Small intestine (tissue), 7 donors: ENCODE measurements at regions not wholly inside any gene's neighbourhood (a gene's known extent, or its start where the extent isn't known, plus 50 kb on each side); places are given as distances from the start of the nearest gene placed in this dataset.
"Not testable (repeated sequence)": the region's sequence is repeated elsewhere in the genome, so short reads cannot be mapped to it uniquely, and the experiment has no call there.

Experiments
- DNase-seq, 2 donors: peaks; one replicate each; pipeline versions ENCODE4 v3.0.0 to v3.0.0-alpha.2; 2013
- FAIRE-seq: peaks from 2 replicates; lab custom pipeline; 2012; peaks lifted over from hg19 to GRCh38; lab: Jason Lieb, UNC
- H3K27ac ChIP-seq, 3 donors: one replicate each; pipeline ENCODE4 v1.5.1; 2013; ENCODE audit warnings: low read length in 2 of 3, mild to moderate bottlenecking in 2 of 3, control low read depth in 1 of 3, inconsistent platforms in 1 of 3, low read depth in 1 of 3, moderate library complexity in 1 of 3
- H3K27me3 ChIP-seq, 3 donors: one replicate each; pipeline ENCODE4 v1.6.1; 2013; ENCODE audit warnings: low read length in 3 of 3, inconsistent platforms in 1 of 3; ENCODE audit not compliant: control insufficient read depth in 3 of 3, insufficient read depth in 3 of 3
- H3K36me3 ChIP-seq, 3 donors: one replicate each; pipeline ENCODE4 v1.6.1; 2013; ENCODE audit warnings: low read length in 3 of 3, inconsistent platforms in 1 of 3, low read depth in 1 of 3, mild to moderate bottlenecking in 1 of 3, moderate library complexity in 1 of 3; ENCODE audit not compliant: control insufficient read depth in 3 of 3, insufficient read depth in 2 of 3
- H3K4me1 ChIP-seq, 3 donors: one replicate each; pipeline ENCODE4 v1.6.1; 2013; ENCODE audit warnings: low read length in 2 of 3, inconsistent platforms in 1 of 3, low read depth in 1 of 3, mild to moderate bottlenecking in 1 of 3, moderate library complexity in 1 of 3; ENCODE audit not compliant: control insufficient read depth in 3 of 3, insufficient read depth in 2 of 3
- H3K4me3 ChIP-seq, 3 donors: one replicate each; pipeline ENCODE4 v1.5.1; 2013; ENCODE audit warnings: low read length in 3 of 3, control low read depth in 1 of 3, inconsistent platforms in 1 of 3, low read depth in 1 of 3, mild to moderate bottlenecking in 1 of 3, moderate library complexity in 1 of 3
- H3K9me3 ChIP-seq, 2 donors: one replicate each; pipeline ENCODE4 v1.6.1; 2013; ENCODE audit warnings: low read depth in 1 of 2, low read length in 1 of 2; ENCODE audit not compliant: control insufficient read depth in 2 of 2, insufficient read depth in 1 of 2
- WGBS, 3 donors: extraction: QIAGEN DNeasy Blood & Tissue Kit; methylation state at CpG; one replicate each; pipeline ENCODE4 v1.1.7; 2013; 5-methylcytosine and 5-hydroxymethylcytosine counted together
- donor health status: healthy with polysubstance abuse.
- donor health status: control.
- donor health status: control.
- donor health status: Bipolar disorder and iron deficiency.
- donor health status: healthy.

DNA sequence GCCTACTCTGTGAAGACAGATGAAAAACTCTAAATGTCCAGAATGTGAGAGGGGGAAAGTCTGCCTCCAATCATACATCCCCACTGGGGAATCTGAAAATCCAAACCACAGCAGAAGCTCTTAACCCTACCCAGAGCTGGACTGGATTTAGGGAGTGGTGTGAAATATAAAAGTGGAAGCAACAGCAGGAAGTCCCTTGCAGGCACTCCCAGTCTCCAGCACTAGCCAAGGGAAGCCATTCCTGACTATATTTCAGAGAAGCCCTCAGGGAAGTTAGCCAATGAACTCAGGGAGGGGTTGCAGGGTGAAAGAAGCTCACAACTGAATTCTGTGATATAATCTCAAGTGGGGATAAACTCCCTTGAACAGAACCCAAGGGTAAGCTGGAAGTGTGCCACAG, 51.5 kb downstream of the CRPPA start:
- no peak overlapping the region for H3K4me3 ChIP-seq
- DNase-seq (no peak), FAIRE-seq (no peak)
- peaks cover 0 to 12% of the 10 kb centered on the region in 2 donors for H3K9me3 ChIP-seq
- no peaks in the 10 kb centered on the region for H3K4me1 ChIP-seq
- H3K27me3 ChIP-seq: no peaks in the 10 kb centered on the region
- H3K27ac ChIP-seq: no peak overlapping the region
- H3K36me3 ChIP-seq: peaks cover 0 to 4% (median 0%) of the 10 kb centered on the region in 3 donors

DNA sequence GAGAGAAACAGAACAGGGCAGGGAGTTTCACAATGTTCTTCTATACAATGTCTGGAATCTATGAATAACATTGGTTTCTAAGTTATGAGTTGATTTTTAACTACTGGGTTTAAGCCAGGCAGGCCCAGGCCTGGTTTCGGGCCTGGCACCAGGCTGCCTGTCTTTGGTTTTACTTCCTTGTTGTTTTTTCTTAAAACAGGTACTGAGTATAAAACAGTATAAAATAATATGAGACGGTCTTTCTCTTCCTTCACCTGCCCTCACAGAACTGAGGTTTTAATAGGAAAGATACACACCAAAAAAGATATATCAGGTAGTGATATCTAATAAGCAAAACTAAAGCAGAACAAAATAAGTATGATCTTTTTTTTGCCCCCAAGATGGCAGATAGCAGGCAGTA, 52.0 kb downstream of the CRPPA start:
- 76 to 91% (median 81%) methylated on average over 2 of the region's 2 CpGs for WGBS, 3 donors
- not testable (repeated sequence) for H3K4me3 ChIP-seq, FAIRE-seq, H3K4me1 ChIP-seq, H3K27me3 ChIP-seq, DNase-seq, H3K27ac ChIP-seq, H3K36me3 ChIP-seq
- peaks cover 0 to 12% of the 10 kb centered on the region in 2 donors for H3K9me3 ChIP-seq

DNA sequence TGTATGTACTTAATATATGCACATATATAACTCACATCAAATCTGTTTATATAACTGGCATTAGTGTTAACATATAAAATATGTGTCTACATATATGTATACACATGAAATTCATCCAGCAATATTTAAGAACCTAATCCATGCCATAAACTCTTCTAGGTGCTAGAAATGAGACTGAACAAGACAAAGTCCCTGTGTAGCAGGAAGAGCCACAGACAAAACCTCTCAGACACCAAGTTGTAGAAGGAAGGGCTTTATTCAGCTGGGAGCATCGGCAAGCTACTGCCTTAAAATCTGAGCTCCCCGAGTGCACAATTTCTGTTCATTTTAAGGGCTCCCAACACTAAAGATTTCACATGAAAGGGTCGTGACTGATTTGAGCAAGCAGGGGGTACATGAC, 52.5 kb downstream of the CRPPA start:
- H3K4me1 ChIP-seq: no peaks in the 10 kb centered on the region
- WGBS, 3 donors: 83 to 89% (median 86%) methylated on average over 3 of the region's 3 CpGs
- H3K27me3 ChIP-seq: no peaks in the 10 kb centered on the region
- no peak overlapping the region for H3K4me3 ChIP-seq
- peaks cover 0 to 12% of the 10 kb centered on the region in 2 donors for H3K9me3 ChIP-seq
- no peak overlapping the region for H3K27ac ChIP-seq
- peaks cover 0 to 4% (median 0%) of the 10 kb centered on the region in 3 donors for H3K36me3 ChIP-seq
- DNase-seq: no peak
- no peak for FAIRE-seq

DNA sequence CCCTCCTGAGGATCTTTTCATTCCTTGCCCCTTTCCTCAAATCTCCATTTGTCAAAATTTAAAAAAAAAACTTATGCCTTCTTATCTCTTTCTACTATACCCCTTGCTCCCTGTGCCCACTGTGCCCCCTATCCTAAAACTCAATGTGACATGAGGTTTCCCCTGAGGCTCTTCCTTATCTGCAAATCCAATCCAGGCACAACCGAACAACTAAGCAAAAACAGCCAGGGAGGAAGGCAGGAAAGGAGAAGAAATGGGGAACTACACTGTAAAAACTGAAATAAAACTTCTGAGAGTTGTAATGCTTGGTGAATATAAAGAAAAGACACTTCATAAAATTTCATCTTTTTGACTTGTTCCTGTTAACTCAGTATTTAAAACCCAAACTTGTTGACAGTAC, 54.2 kb downstream of the CRPPA start:
- DNase-seq (no peak), FAIRE-seq (peak; percentile 65)
- Histone ChIP-seq H3K4me3 (no peak overlapping the region), H3K4me1 (no peaks in the 10 kb centered on the region), H3K27me3 (no peaks in the 10 kb centered on the region), H3K36me3 (peaks cover 0 to 4% (median 0%) of the 10 kb centered on the region in 3 donors), H3K27ac (no peak overlapping the region), H3K9me3 (peaks cover 0 to 12% of the 10 kb centered on the region in 2 donors)
- 56 to 67% (median 66%) methylated on average over 1 of the region's 1 CpG for WGBS, 3 donors

DNA sequence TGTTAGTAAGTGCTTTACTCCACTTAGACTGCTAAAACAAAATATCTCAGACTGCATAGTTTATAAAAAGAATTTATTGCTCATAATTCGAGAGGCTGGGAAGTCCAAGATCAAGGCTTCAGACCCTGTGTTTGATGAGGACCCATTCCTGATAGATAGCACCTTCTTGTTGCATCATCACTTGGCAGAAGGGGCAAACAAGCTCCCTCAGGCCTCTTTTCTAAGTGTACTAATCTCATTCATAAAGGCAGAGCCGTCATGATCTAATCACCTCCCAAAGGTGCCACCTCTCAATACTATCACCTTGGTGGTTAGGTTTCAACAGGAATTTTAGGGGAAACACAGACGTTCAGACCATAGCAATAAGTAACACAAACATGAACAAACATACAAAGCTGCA, 55.4 kb downstream of the CRPPA start:
- H3K9me3 ChIP-seq: peaks cover 0 to 12% of the 10 kb centered on the region in 2 donors
- peaks cover 0 to 4% (median 0%) of the 10 kb centered on the region in 3 donors for H3K36me3 ChIP-seq
- FAIRE-seq: no peak
- no peaks in the 10 kb centered on the region for H3K4me1 ChIP-seq
- no peak overlapping the region for H3K27ac ChIP-seq
- WGBS, 3 donors: 61 to 79% (median 70%) methylated on average over 3 of the region's 3 CpGs
- no peak for DNase-seq
- no peak overlapping the region for H3K4me3 ChIP-seq
- H3K27me3 ChIP-seq: no peaks in the 10 kb centered on the region

DNA sequence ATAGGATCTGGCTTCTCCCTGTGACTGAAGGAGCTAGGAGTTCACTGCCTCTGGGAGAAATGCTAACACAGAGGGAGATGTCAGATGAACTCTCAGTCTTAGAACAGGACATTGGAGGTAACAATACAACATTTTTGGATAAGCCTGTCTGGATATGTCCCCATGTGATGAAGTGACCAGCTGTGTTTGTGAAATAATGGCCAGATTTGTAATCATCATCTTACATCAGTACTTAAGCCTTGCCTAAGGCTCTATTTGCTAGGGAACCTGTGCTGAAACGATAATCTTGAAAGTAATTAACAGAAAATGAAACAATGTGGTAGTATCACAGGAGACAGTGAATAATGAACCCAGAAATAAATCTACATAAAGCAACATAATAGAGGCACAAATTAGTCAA, 56.2 kb downstream of the CRPPA start:
- 31 to 45% (median 42%) methylated on average over 1 of the region's 1 CpG for whole genome bisulfite sequencing, 3 donors
- H3K27me3 ChIP-seq: no peaks in the 10 kb centered on the region
- DNase-seq (no peak), FAIRE-seq (no peak)
- no peaks in the 10 kb centered on the region for H3K36me3 ChIP-seq
- H3K9me3 ChIP-seq: peaks cover 0 to 5% of the 10 kb centered on the region in 2 donors
- H3K27ac ChIP-seq: no peak overlapping the region
- H3K4me1 ChIP-seq: no peaks in the 10 kb centered on the region
- no peak overlapping the region for H3K4me3 ChIP-seq

DNA sequence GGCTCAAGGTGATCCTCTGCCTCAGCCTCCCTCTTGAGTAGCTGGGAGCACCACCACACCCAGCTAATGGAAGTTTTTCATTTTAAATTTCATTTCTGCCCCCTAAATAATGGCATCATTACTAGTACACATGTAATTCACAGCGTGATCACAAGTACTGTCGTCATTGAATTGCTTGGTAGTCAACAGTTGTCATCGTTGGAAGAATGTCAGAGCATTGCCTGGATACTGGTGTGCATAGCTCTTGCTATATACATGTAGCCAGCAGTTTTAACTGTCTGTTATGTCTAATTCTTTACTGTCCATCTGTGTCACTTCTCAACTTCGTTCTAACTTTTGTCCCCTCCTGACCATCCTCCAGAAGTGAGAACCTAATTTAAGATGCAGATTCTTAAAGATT, 62.1 kb downstream of the CRPPA start:
- 55 to 73% (median 73%) methylated on average over 4 of the region's 4 CpGs for WGBS, 3 donors
- Histone ChIP-seq H3K9me3 (no peaks in the 10 kb centered on the region), H3K4me1 (no peaks in the 10 kb centered on the region), H3K27ac (no peak overlapping the region), H3K4me3 (no peak overlapping the region), H3K27me3 (no peaks in the 10 kb centered on the region), H3K36me3 (no peaks in the 10 kb centered on the region)
- DNase-seq (no peak), FAIRE-seq (no peak)

DNA sequence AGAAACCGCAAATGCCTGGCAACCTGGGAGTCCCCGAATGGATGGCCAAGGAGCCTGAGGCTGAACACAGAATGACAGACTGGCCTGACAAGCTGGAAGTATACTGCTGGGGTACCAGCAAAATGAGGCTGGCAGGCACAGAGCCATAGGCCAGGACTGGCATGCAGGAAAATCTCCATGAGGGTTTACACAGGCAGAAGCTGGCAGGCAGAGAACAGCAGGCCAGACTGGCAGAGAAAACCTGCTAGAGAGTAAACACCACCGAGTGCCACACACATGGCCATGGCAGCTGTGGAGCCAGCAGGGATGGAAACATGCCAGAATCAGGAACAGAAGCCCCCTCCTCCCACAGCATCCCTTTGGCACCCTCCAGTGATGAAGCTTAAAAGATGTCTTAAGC, 63.4 kb downstream of the CRPPA start:
- WGBS, 3 donors: 68 to 75% (median 73%) methylated on average over 3 of the region's 3 CpGs
- Histone ChIP-seq H3K36me3 (no peaks in the 10 kb centered on the region), H3K4me3 (no peak overlapping the region), H3K27ac (no peak overlapping the region), H3K4me1 (no peaks in the 10 kb centered on the region), H3K9me3 (no peaks in the 10 kb centered on the region), H3K27me3 (no peaks in the 10 kb centered on the region)
- no peak for FAIRE-seq
- no peak for DNase-seq

DNA sequence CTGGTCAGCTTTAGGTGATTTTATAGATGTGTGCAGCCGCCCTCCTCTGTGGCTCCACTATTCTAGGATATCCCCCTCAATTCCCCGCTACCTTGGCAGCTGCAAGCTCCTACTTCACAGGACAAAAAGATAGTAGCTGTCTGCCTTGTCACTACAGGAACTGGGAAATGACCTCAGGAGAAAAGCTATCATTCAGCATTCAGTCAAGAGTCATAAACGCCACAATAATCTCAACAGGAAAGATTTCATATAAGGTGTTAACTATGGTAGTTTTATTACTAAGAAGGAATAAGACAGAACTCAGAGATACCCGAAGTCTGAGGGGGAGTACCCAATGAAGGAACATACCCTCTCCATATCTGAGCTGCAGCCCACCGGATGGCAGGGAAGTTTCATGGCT, 63.9 kb downstream of the CRPPA start:
- Histone ChIP-seq H3K4me1 (no peaks in the 10 kb centered on the region), H3K27me3 (no peaks in the 10 kb centered on the region), H3K27ac (no peak overlapping the region), H3K4me3 (no peak overlapping the region), H3K9me3 (no peaks in the 10 kb centered on the region), H3K36me3 (no peaks in the 10 kb centered on the region)
- DNase-seq (no peak), FAIRE-seq (no peak)
- WGBS, 3 donors: 75 to 81% (median 79%) methylated on average over 5 of the region's 5 CpGs
